IMR-90 (cell line): ENCODE measurements at regions not wholly inside any gene's neighbourhood (a gene's known extent, or its start where the extent isn't known, plus 50 kb on each side); places are given as distances from the start of the nearest gene placed in this dataset.
"Not testable (repeated sequence)": the region's sequence is repeated elsewhere in the genome, so short reads cannot be mapped to it uniquely, and the experiment has no call there.

Source experiments
- CTCF ChIP-seq: conservative IDR thresholded peaks from 2 replicates; pipeline ENCODE4 v1.5.1; 2012; ENCODE audit warnings: mild to moderate bottlenecking, low read depth, low read length, improper control_type of control experiment
- MAFK ChIP-seq: IDR thresholded peaks from 2 replicates; pipeline ENCODE4 v1.6.1; 2012; ENCODE audit warnings: low read depth, low read length, improper control_type of control experiment
- MXI1 ChIP-seq: IDR thresholded peaks from 2 replicates; pipeline ENCODE4 v1.6.1; 2012; ENCODE audit warnings: low read depth, mild to moderate bottlenecking, low read length, moderate library complexity, borderline replicate concordance
- POLR2A ChIP-seq: IDR thresholded peaks from 2 replicates; pipeline ENCODE4 v1.6.1; 2012; ENCODE audit warnings: mild to moderate bottlenecking, low read depth, low read length
- RAD21 ChIP-seq: IDR thresholded peaks from 2 replicates; pipeline ENCODE4 v1.6.1; 2012; ENCODE audit warnings: low read length, improper control_type of control experiment
- RCOR1 ChIP-seq: IDR thresholded peaks from 2 replicates; pipeline ENCODE4 v1.6.1; 2012; ENCODE audit warnings: mild to moderate bottlenecking, low read length, improper control_type of control experiment; ENCODE audit not compliant: insufficient replicate concordance
- RFX5 ChIP-seq: IDR thresholded peaks from 2 replicates; pipeline ENCODE4 v1.8.0; 2012; ENCODE audit warnings: low read depth, mild to moderate bottlenecking, low read length, moderate library complexity
- TF ChIP-seq, protein P1 (sequence below): fragments of 150-350 bp; IDR thresholded peaks from 2 replicates; pipeline ENCODE4 v1.6.1; 2016; ENCODE audit warnings: low read depth, mild to moderate bottlenecking, low read length, moderate library complexity, borderline replicate concordance

DNA sequence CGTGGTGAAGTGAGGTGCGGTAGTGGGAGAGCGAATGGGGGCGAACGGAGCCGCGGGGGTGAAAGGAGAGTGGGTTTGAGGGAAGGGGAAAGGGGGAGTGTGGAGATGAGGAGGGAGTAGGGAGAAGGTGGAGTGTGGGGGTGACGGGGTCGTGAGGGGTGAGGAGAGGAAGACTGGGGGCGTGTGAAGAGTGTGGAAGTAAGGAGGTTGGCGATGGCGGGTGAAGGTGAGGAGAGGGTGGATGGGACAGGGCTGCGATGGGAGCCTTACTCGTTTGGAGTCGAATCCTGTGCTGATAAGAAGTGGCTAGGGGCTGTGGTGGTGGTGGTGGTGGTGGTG is 93.2 kb upstream of the FAM153A start:
- not testable (repeated sequence) for TF ChIP-seq CTCF, POLR2A, RFX5, MAFK, RAD21, MXI1, RCOR1
- TF ChIP-seq, protein P1, sequence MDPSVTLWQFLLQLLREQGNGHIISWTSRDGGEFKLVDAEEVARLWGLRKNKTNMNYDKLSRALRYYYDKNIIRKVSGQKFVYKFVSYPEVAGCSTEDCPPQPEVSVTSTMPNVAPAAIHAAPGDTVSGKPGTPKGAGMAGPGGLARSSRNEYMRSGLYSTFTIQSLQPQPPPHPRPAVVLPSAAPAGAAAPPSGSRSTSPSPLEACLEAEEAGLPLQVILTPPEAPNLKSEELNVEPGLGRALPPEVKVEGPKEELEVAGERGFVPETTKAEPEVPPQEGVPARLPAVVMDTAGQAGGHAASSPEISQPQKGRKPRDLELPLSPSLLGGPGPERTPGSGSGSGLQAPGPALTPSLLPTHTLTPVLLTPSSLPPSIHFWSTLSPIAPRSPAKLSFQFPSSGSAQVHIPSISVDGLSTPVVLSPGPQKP: not testable (repeated sequence)
